PC-9 (cell line): ENCODE measurements at regions not wholly inside any gene's neighbourhood (a gene's known extent, or its start where the extent isn't known, plus 50 kb on each side); places are given as distances from the start of the nearest gene placed in this dataset.
A peak's percentile ranks its signal among the peaks of the same experiment; 100 is the strongest.
"Not testable (repeated sequence)": the region's sequence is repeated elsewhere in the genome, so short reads cannot be mapped to it uniquely, and the experiment has no call there.

Experiments
- BruUV-seq: library from RNA; stranded (reverse); fragments of 400-500 nt; replicated peaks from 2 replicates; lab custom pipeline; 2021; lab: Mats Ljungman, UMichigan
- CTCF ChIA-PET: fragments of 300-600 bp; sonication (Branson Sonifier 250); formaldehyde crosslinking; loops from one replicate; lab custom pipeline; 2022; ENCODE audit warnings: antibody characterized with exemption; lab: Charles Lee
- POLR2A ChIA-PET: fragments of 300-600 bp; sonication (Branson Sonifier 250); formaldehyde crosslinking; loops from one replicate; lab custom pipeline; 2022; ENCODE audit warnings: antibody characterized with exemption; ENCODE audit not compliant: unreplicated experiment; lab: Charles Lee
- DNase-seq, 2 experiments: peaks; one replicate each; pipeline versions ENCODE4 v3.0.0 to v3.0.0-alpha.2; 2015 to 2022; ENCODE audit warnings: mixed read lengths in 1 of 2
- H2AFZ ChIP-seq: fragments of 200-600 bp; sonication (generic); 2 replicates; pipeline ENCODE4 v1.8.1; 2017; ENCODE audit warnings: antibody characterized with exemption
- H3F3A ChIP-seq: fragments of 200-600 bp; sonication (generic); 2 replicates; pipeline ENCODE4 v1.8.1; 2017; ENCODE audit warnings: antibody characterized with exemption, mild to moderate bottlenecking, low read depth; ENCODE audit not compliant: insufficient read depth
- H3K27ac ChIP-seq: fragments of 200-600 bp; sonication (generic); 2 replicates; pipeline ENCODE4 v1.6.1; 2016; ENCODE audit warnings: mixed run types
- H3K27me3 ChIP-seq: fragments of 200-600 bp; sonication (generic); 2 replicates; pipeline ENCODE4 v1.6.1; 2016; ENCODE audit warnings: low read depth, mixed run types; ENCODE audit not compliant: insufficient read depth
- H3K36me3 ChIP-seq: fragments of 200-600 bp; sonication (generic); 2 replicates; pipeline ENCODE4 v1.6.1; 2016; ENCODE audit warnings: low read depth, mixed run types
- H3K4me1 ChIP-seq: fragments of 200-600 bp; sonication (generic); replicated peaks from 2 replicates; pipeline ENCODE4 v1.6.1; 2016; ENCODE audit warnings: mixed run types; ENCODE audit not compliant: insufficient read depth
- H3K4me2 ChIP-seq: fragments of 200-600 bp; sonication (generic); 2 replicates; pipeline ENCODE4 v1.6.1; 2017; ENCODE audit warnings: mixed run types
- H3K4me3 ChIP-seq: fragments of 200-600 bp; sonication (generic); 2 replicates; pipeline ENCODE4 v1.6.1; 2016; ENCODE audit warnings: mixed run types
- H3K79me2 ChIP-seq: fragments of 200-600 bp; sonication (generic); 2 replicates; pipeline ENCODE4 v1.6.1; 2017; ENCODE audit warnings: low read depth, mixed run types
- H3K9me2 ChIP-seq: fragments of 200-600 bp; sonication (generic); 2 replicates; pipeline ENCODE4 v1.8.1; 2017; ENCODE audit warnings: mild to moderate bottlenecking; ENCODE audit not compliant: insufficient read depth
- H3K9me3 ChIP-seq: fragments of 200-600 bp; sonication (generic); 2 replicates; pipeline ENCODE4 v1.8.1; 2016; ENCODE audit warnings: low read depth; ENCODE audit not compliant: insufficient read depth
- H4K20me1 ChIP-seq: fragments of 200-600 bp; sonication (generic); 2 replicates; pipeline ENCODE4 v1.8.1; 2017; ENCODE audit not compliant: insufficient read depth
- CTCF ChIP-seq: fragments of 200-600 bp; sonication (generic); conservative IDR thresholded peaks from 2 replicates; pipeline ENCODE4 v1.6.1; 2017; ENCODE audit warnings: mixed run types, antibody characterized with exemption, mild to moderate bottlenecking, moderate library complexity
- EZH2 ChIP-seq: fragments of 200-600 bp; sonication (generic); IDR thresholded peaks from 2 replicates; pipeline ENCODE4 v1.8.0; 2017; ENCODE audit warnings: antibody characterized with exemption, low read depth
- intact Hi-C: fragments of 100-400 bp; cut with micrococcal nuclease; formaldehyde crosslinking; loops from one replicate; pipeline ENCODE4 v1.10.0; 2022; ENCODE audit not compliant: unreplicated experiment

- Histone ChIP-seq H3K27ac (peak overlapping the region; percentile 60), H4K20me1 (no peaks in the 10 kb centered on the region), H3K9me3 (peaks cover 5% of the 10 kb centered on the region; the same call in 1 of the 2 replicates), H3K9me2 (no peaks in the 10 kb centered on the region), H3K4me1 (peaks cover 28% of the 10 kb centered on the region), H3K79me2 (no peaks in the 10 kb centered on the region), H3F3A (peaks cover 12% of the 10 kb centered on the region), H3K4me2 (peak overlapping the region; percentile 63), H3K4me3 (no peak overlapping the region), H3K36me3 (no peaks in the 10 kb centered on the region), H2AFZ (peak overlapping the region; percentile 32), H3K27me3 (no peaks in the 10 kb centered on the region)
- intact Hi-C loops: no loop called here
- ChIA-PET POLR2A (no interaction called here), CTCF (no interaction called here)
- no peak for TF ChIP-seq CTCF
- TF ChIP-seq EZH2: no peak
- no peak for DNase-seq
- no TSS peak for BruUV-seq
Measured at GRCh38 chr3:106139826-106140225, 271.0 kb upstream of the CBLB start.

- Histone ChIP-seq H3K9me2 (no peaks in the 10 kb centered on the region), H3K9me3 (peaks cover 6% of the 10 kb centered on the region; the same call in 1 of the 2 replicates), H3K4me3 (no peak overlapping the region), H3K27ac (peak overlapping the region; percentile 60), H3F3A (peaks cover 12% of the 10 kb centered on the region), H3K4me1 (peaks cover 28% of the 10 kb centered on the region), H3K27me3 (no peaks in the 10 kb centered on the region), H3K4me2 (peak overlapping the region; percentile 63), H4K20me1 (no peaks in the 10 kb centered on the region), H2AFZ (peak overlapping the region; percentile 32), H3K36me3 (no peaks in the 10 kb centered on the region), H3K79me2 (no peaks in the 10 kb centered on the region)
- ChIA-PET POLR2A (no interaction called here), CTCF (no interaction called here)
- peak in 1 of 2 experiments; percentile 95 for DNase-seq
- BruUV-seq: no TSS peak
- TF ChIP-seq EZH2 (no peak), CTCF (no peak)
- intact Hi-C loops: no loop called here
Measured at GRCh38 chr3:106140431-106140830, 271.6 kb upstream of the CBLB start.

- BruUV-seq: no TSS peak
- Histone ChIP-seq H3K27ac (no peak overlapping the region), H3K9me2 (no peaks in the 10 kb centered on the region), H3K79me2 (no peaks in the 10 kb centered on the region), H4K20me1 (no peaks in the 10 kb centered on the region), H3K4me3 (no peak overlapping the region), H3K9me3 (peaks cover 10% of the 10 kb centered on the region; the same call in 1 of the 2 replicates), H3K4me2 (no peak overlapping the region), H3K27me3 (no peaks in the 10 kb centered on the region), H3K4me1 (peaks cover 27% of the 10 kb centered on the region), H2AFZ (no peak overlapping the region), H3K36me3 (no peaks in the 10 kb centered on the region), H3F3A (peaks cover 12% of the 10 kb centered on the region)
- ChIA-PET CTCF (no interaction called here), POLR2A (no interaction called here)
- TF ChIP-seq EZH2: no peak
- TF ChIP-seq CTCF: no peak
- intact Hi-C loops: no loop called here
- DNase-seq: no peak
Measured at GRCh38 chr3:106144030-106144429, 275.2 kb upstream of the CBLB start.

GRCh38 chr3:106148440-106149082 is 279.7 kb upstream of the CBLB start:
- BruUV-seq, H3K79me2 ChIP-seq, H3K4me2 ChIP-seq, intact Hi-C loops, DNase-seq, CTCF ChIA-PET, H3K36me3 ChIP-seq, POLR2A ChIA-PET, H3K9me3 ChIP-seq, H3K4me3 ChIP-seq, H3K9me2 ChIP-seq, H3K27ac ChIP-seq, H3F3A ChIP-seq, H3K4me1 ChIP-seq, H4K20me1 ChIP-seq, H3K27me3 ChIP-seq, H2AFZ ChIP-seq: not testable (repeated sequence)
